ENCODE measurements at regions not wholly inside any gene's neighbourhood (a gene's known extent, or its start where the extent isn't known, plus 50 kb on each side); places are given as distances from the start of the nearest gene placed in this dataset.

- no peak overlapping the region for H3K18ac ChIP-seq (ENCODE audit: low read depth in 1 of 2, low read length in 2 of 2)
- no peak overlapping the region for H3K27ac ChIP-seq (ENCODE audit: low read length, poor library complexity, severe bottlenecking)
- H3K4ac ChIP-seq (ENCODE audit: low read depth in 1 of 2, low read length in 2 of 2), result no peak overlapping the region
- H2BK12ac ChIP-seq (ENCODE audit: low read length in 2 of 2), result no peak overlapping the region
- DNase-seq, result peak; percentile 34
- no peak overlapping the region for H2BK15ac ChIP-seq (ENCODE audit: low read depth, poor library complexity, severe bottlenecking)
- H2AK5ac ChIP-seq (ENCODE audit: low read length, severe bottlenecking), result no peak overlapping the region
- H3K4me3 ChIP-seq (ENCODE audit: insufficient read depth in 1 of 2, low read depth in 1 of 2, low read length in 2 of 2), result no peak overlapping the region
- H2BK120ac ChIP-seq (ENCODE audit: low read depth, low read length), result no peak overlapping the region
- no peak overlapping the region for H2AFZ ChIP-seq (ENCODE audit: low read depth, low read length)
- no peaks in the 10 kb centered on the region for H3K9me3 ChIP-seq (ENCODE audit: control insufficient read depth, low read length)
- no peak overlapping the region for H4K8ac ChIP-seq (ENCODE audit: low read length)
- H3K14ac ChIP-seq (ENCODE audit: low read length in 2 of 2), result no peak overlapping the region
- H3K79me1 ChIP-seq (replicated peaks; ENCODE audit: low read length, poor library complexity, severe bottlenecking), result no peaks in the 10 kb centered on the region
- no peak overlapping the region for H3K4me2 ChIP-seq (ENCODE audit: low read length, poor library complexity, severe bottlenecking)
- H4K91ac ChIP-seq (ENCODE audit: low read length), result no peak overlapping the region
- no peaks in the 10 kb centered on the region for H3K36me3 ChIP-seq (ENCODE audit: control insufficient read depth in 1 of 2, insufficient read depth in 2 of 2, low read depth in 1 of 2, low read length in 2 of 2)
- WGBS, result no CpG with 5 or more reads among the region's 4 CpGs
- H3K4me1 ChIP-seq (ENCODE audit: control insufficient read depth, insufficient read depth, low read depth, low read length), result no peaks in the 10 kb centered on the region
- H3K23ac ChIP-seq (ENCODE audit: low read length in 2 of 2), result no peak overlapping the region
- no peaks in the 10 kb centered on the region for H3K27me3 ChIP-seq (ENCODE audit: control insufficient read depth in 1 of 2, insufficient read depth in 1 of 2, low read length in 2 of 2)
- no peak overlapping the region for H2BK5ac ChIP-seq (ENCODE audit: low read depth, low read length, poor library complexity, severe bottlenecking)
- no peak overlapping the region for H3K9ac ChIP-seq (ENCODE audit: low read length)
These were observed 828.5 kb upstream of the NECTIN3 start for GRCh38 chr3:110243081-110243480.

- Histone ChIP-seq H3K4ac (ENCODE audit: low read depth in 1 of 2, low read length in 2 of 2) (no peak overlapping the region), H2AK5ac (ENCODE audit: low read length, severe bottlenecking) (no peak overlapping the region)
These were observed 824.7 kb upstream of the NECTIN3 start for GRCh38 chr3:110246796-110247376.

GRCh38 chr3:110248666-110249065, 823.0 kb upstream of the NECTIN3 start:
- H3K4me2 ChIP-seq (ENCODE audit: low read length, poor library complexity, severe bottlenecking), result no peak overlapping the region
- no peaks in the 10 kb centered on the region for H3K4me1 ChIP-seq (ENCODE audit: control insufficient read depth, insufficient read depth, low read depth, low read length)
- DNase-seq, result no peak
- no peak overlapping the region for H2AK5ac ChIP-seq (ENCODE audit: low read length, severe bottlenecking)
- H2BK5ac ChIP-seq (ENCODE audit: low read depth, low read length, poor library complexity, severe bottlenecking), result no peak overlapping the region
- H3K79me1 ChIP-seq (replicated peaks; ENCODE audit: low read length, poor library complexity, severe bottlenecking), result no peaks in the 10 kb centered on the region
- no peaks in the 10 kb centered on the region for H3K9me3 ChIP-seq (ENCODE audit: control insufficient read depth, low read length)
- H3K18ac ChIP-seq (ENCODE audit: low read depth in 1 of 2, low read length in 2 of 2), result no peak overlapping the region
- H3K27me3 ChIP-seq (ENCODE audit: control insufficient read depth in 1 of 2, insufficient read depth in 1 of 2, low read length in 2 of 2), result no peaks in the 10 kb centered on the region
- H2BK15ac ChIP-seq (ENCODE audit: low read depth, poor library complexity, severe bottlenecking), result no peak overlapping the region
- no peak overlapping the region for H3K27ac ChIP-seq (ENCODE audit: low read length, poor library complexity, severe bottlenecking)
- H3K36me3 ChIP-seq (ENCODE audit: control insufficient read depth in 1 of 2, insufficient read depth in 2 of 2, low read depth in 1 of 2, low read length in 2 of 2), result no peaks in the 10 kb centered on the region
- no peak overlapping the region for H2BK12ac ChIP-seq (ENCODE audit: low read length in 2 of 2)
- no peak overlapping the region for H3K14ac ChIP-seq (ENCODE audit: low read length in 2 of 2)
- no peak overlapping the region for H4K8ac ChIP-seq (ENCODE audit: low read length)
- no peak overlapping the region for H3K23ac ChIP-seq (ENCODE audit: low read length in 2 of 2)
- H2AFZ ChIP-seq (ENCODE audit: low read depth, low read length), result no peak overlapping the region
- no peak overlapping the region for H2BK120ac ChIP-seq (ENCODE audit: low read depth, low read length)
- H4K91ac ChIP-seq (ENCODE audit: low read length), result no peak overlapping the region
- no CpG with 5 or more reads among the region's 1 CpG for WGBS
- no peak overlapping the region for H3K4ac ChIP-seq (ENCODE audit: low read depth in 1 of 2, low read length in 2 of 2)
- no peak overlapping the region for H3K4me3 ChIP-seq (ENCODE audit: insufficient read depth in 1 of 2, low read depth in 1 of 2, low read length in 2 of 2)
- H3K9ac ChIP-seq (ENCODE audit: low read length), result no peak overlapping the region

More at GRCh38 chr3:110246796-110247376, 824.7 kb upstream of the NECTIN3 start:
- H2BK5ac ChIP-seq (ENCODE audit: low read depth, low read length, poor library complexity, severe bottlenecking), result no peak overlapping the region
- H3K18ac ChIP-seq (ENCODE audit: low read depth in 1 of 2, low read length in 2 of 2), result no peak overlapping the region
- H2BK15ac ChIP-seq (ENCODE audit: low read depth, poor library complexity, severe bottlenecking), result no peak overlapping the region
- no peak overlapping the region for H3K4me3 ChIP-seq (ENCODE audit: insufficient read depth in 1 of 2, low read depth in 1 of 2, low read length in 2 of 2)
- no peaks in the 10 kb centered on the region for H3K36me3 ChIP-seq (ENCODE audit: control insufficient read depth in 1 of 2, insufficient read depth in 2 of 2, low read depth in 1 of 2, low read length in 2 of 2)
- no peaks in the 10 kb centered on the region for H3K4me1 ChIP-seq (ENCODE audit: control insufficient read depth, insufficient read depth, low read depth, low read length)
- H3K79me1 ChIP-seq (replicated peaks; ENCODE audit: low read length, poor library complexity, severe bottlenecking), result no peaks in the 10 kb centered on the region
- no peak overlapping the region for H4K91ac ChIP-seq (ENCODE audit: low read length)
- H3K27ac ChIP-seq (ENCODE audit: low read length, poor library complexity, severe bottlenecking), result no peak overlapping the region
- H3K4me2 ChIP-seq (ENCODE audit: low read length, poor library complexity, severe bottlenecking), result no peak overlapping the region
- no peak overlapping the region for H3K9ac ChIP-seq (ENCODE audit: low read length)
- no peak overlapping the region for H3K14ac ChIP-seq (ENCODE audit: low read length in 2 of 2)
- H2BK12ac ChIP-seq (ENCODE audit: low read length in 2 of 2), result no peak overlapping the region
- no peak overlapping the region for H2BK120ac ChIP-seq (ENCODE audit: low read depth, low read length)
- WGBS, result no CpG with 5 or more reads among the region's 2 CpGs
- no peaks in the 10 kb centered on the region for H3K27me3 ChIP-seq (ENCODE audit: control insufficient read depth in 1 of 2, insufficient read depth in 1 of 2, low read length in 2 of 2)
- H2AFZ ChIP-seq (ENCODE audit: low read depth, low read length), result no peak overlapping the region
- no peak overlapping the region for H4K8ac ChIP-seq (ENCODE audit: low read length)
- peak; percentile 26 for DNase-seq
- H3K23ac ChIP-seq (ENCODE audit: low read length in 2 of 2), result no peak overlapping the region
- H3K9me3 ChIP-seq (ENCODE audit: control insufficient read depth, low read length), result no peaks in the 10 kb centered on the region

GRCh38 chr3:110253794-110254193, 817.8 kb upstream of the NECTIN3 start:
- Histone ChIP-seq H3K4me1 (ENCODE audit: control insufficient read depth, insufficient read depth, low read depth, low read length) (no peaks in the 10 kb centered on the region), H3K27me3 (ENCODE audit: control insufficient read depth in 1 of 2, insufficient read depth in 1 of 2, low read length in 2 of 2) (no peaks in the 10 kb centered on the region), H3K9me3 (ENCODE audit: control insufficient read depth, low read length) (no peaks in the 10 kb centered on the region), H2BK12ac (ENCODE audit: low read length in 2 of 2) (no peak overlapping the region), H2AK5ac (ENCODE audit: low read length, severe bottlenecking) (no peak overlapping the region), H2BK5ac (ENCODE audit: low read depth, low read length, poor library complexity, severe bottlenecking) (no peak overlapping the region), H3K27ac (ENCODE audit: low read length, poor library complexity, severe bottlenecking) (no peak overlapping the region), H4K91ac (ENCODE audit: low read length) (no peak overlapping the region), H2AFZ (ENCODE audit: low read depth, low read length) (no peak overlapping the region), H3K79me1 (replicated peaks; ENCODE audit: low read length, poor library complexity, severe bottlenecking) (no peaks in the 10 kb centered on the region), H3K9ac (ENCODE audit: low read length) (no peak overlapping the region), H4K8ac (ENCODE audit: low read length) (no peak overlapping the region), H3K4ac (ENCODE audit: low read depth in 1 of 2, low read length in 2 of 2) (no peak overlapping the region), H3K23ac (ENCODE audit: low read length in 2 of 2) (no peak overlapping the region), H3K4me3 (ENCODE audit: insufficient read depth in 1 of 2, low read depth in 1 of 2, low read length in 2 of 2) (no peak overlapping the region), H3K36me3 (ENCODE audit: control insufficient read depth in 1 of 2, insufficient read depth in 2 of 2, low read depth in 1 of 2, low read length in 2 of 2) (no peaks in the 10 kb centered on the region), H3K14ac (ENCODE audit: low read length in 2 of 2) (no peak overlapping the region), H2BK120ac (ENCODE audit: low read depth, low read length) (no peak overlapping the region), H3K18ac (ENCODE audit: low read depth in 1 of 2, low read length in 2 of 2) (no peak overlapping the region), H2BK15ac (ENCODE audit: low read depth, poor library complexity, severe bottlenecking) (no peak overlapping the region), H3K4me2 (ENCODE audit: low read length, poor library complexity, severe bottlenecking) (no peak overlapping the region)
- no peak for DNase-seq
- WGBS, result no CpG with 5 or more reads among the region's 2 CpGs

All from mesenchymal stem cell (in vitro differentiated cells and primary cell).